HCEC 1CT (cell line): ENCODE measurements at regions not wholly inside any gene's neighbourhood (a gene's known extent, or its start where the extent isn't known, plus 50 kb on each side); places are given as distances from the start of the nearest gene placed in this dataset.
"Not testable (repeated sequence)": the region's sequence is repeated elsewhere in the genome, so short reads cannot be mapped to it uniquely, and the experiment has no call there.

ENCODE experiments used
- DNase-seq: peaks from one replicate; pipeline ENCODE4 v3.0.0-alpha.2; 2017

DNA sequence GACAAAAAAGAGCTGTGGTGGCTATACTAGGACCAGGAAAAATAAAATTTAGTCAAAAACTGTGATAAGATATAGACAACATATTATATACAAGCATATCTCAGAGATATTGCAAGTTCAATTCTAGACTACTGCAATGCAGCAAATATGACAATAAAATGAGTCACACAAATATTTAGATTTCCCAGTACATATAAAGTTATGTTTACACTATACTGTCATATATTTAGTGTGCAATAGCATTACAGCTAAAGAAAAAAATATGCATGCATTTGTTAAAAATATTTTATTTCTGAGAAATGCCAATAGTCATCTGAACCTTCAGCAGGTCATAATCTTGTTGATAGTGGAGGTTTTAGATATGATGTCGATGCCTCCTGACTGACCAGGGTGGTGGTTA is 72.1 kb downstream of the AKR1C4 start:
- peak; percentile 78 for DNase-seq

DNA sequence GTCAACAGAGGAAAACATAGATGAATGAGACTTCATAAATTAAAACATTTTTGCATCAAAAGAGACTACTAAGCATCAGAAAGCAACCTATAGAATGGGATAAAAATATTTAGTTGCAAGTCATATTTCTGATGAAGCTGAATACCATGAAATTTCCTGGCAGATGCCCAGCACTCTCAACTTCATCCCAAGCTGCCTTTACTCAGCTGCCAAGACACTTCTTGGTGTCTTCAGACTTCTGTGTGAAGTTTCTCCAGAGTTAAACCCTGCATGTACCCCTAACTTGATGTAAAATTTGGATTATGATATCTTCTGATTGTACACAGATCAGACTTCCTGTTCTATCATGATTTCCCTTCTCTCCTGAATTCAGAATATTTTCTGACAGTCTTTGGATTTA is 73.2 kb downstream of the AKR1C4 start:
- no peak for DNase-seq

DNA sequence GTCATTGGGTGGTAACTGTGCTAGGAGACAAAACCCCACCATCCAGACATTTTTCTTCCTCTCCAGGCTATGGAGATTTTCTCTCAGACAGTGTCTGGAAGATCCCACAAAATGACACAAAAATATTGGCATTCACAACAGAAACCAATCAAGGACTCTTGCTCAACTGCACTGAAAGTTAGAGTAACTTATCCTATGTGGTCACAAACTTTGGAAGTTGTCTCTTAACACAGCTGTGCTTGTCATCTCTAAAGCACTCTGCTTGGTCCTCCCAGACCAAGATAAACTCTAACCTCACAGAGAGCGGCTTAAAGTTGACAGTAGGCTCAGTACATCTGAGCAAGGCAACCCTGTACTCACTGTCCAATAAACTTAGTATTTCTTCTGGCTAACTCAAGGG is 74.9 kb downstream of the AKR1C4 start:
- DNase-seq: no peak

DNA sequence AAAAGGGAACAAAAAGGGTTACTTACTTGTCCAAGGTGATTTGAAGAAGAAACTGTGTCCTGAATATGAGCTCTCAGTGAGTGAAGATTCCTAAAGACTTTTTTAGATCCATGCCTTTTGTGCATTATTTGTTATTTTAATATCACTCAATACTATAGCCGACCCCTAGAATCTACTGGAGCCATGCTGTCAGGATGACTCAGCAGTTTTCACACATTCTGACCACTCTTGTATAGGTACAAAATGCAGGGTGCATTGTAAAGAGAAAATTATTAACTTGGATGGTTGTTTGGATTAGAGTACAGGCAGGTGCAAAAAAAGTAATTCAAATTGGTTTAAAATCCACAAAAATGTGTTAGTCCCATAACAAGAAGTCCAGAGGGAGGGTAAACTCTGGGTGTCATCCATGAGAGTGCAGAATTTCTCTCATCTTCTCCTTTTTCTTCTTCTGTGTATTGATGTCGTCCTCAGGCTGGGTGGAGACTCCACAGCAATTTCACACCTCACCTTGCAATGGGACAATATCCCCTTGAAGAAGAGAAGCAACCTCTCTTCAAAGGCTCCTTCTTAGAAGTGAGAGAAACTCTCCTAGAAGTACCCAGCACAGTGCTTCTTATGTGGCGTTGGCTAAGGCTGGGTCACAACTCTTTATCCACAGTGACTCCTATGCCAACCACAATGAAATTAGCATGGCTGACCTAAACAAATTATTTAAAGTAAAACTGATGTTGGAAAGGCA is 75.6 kb downstream of the AKR1C4 start:
- no peak for DNase-seq

DNA sequence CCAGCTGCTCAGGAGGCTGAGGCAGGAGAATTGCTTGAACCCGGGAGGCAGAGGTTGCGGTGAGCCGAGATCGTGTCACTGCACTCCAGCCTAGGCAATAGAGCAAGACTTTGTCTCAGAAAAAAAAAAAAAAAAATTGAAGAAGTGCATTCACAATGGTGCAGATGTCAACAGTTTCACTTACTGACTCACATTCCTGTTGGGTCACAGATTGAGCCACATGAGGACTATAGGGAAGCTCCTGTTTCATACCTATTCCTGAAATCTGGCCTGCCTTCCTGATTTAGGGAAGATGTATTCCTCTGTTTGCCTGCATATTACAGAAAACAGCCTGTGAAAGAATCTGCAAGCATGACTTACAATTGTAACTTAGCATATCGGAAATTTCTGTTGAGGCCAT is 78.2 kb downstream of the AKR1C4 start:
- no peak for DNase-seq

DNA sequence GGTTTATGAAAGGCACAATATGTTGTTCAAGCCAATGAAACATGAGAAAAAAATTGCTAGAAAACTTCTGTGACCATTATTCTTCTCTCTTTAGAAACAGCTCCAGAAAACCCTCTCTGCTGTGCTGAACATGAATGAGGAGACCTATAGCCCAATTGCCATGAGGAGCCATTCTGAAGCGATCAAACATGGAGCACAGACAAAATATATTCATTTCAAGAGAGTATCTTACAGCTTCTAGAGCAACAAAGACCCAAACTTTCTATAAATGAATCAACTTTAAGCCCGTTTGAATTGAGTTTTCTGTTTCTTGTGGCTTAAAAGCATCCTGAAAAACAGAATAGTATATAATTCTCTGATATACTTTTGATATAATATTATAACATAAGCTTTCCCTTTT is 83.4 kb upstream of the UCN3 start:
- no peak for DNase-seq

DNA sequence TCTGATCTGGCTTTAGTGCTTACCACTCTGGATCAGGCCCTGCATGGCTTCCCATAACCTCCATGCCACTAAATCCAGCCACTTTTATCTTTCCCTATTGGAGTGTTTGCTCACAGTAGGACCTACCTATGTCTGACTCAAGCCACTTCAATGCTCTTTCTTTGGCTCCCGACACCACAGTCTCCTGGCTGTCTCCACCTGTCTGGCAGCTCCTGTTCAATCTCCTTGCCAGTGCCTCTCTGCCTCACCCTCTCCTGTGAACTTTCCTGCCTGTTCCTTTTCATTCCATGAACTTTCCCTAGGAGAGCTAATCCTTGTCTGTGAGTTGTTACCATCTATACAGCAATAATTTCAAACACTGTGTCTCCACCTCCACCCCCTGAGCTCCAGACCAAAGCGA is 82.6 kb upstream of the UCN3 start:
- no peak for DNase-seq

DNA sequence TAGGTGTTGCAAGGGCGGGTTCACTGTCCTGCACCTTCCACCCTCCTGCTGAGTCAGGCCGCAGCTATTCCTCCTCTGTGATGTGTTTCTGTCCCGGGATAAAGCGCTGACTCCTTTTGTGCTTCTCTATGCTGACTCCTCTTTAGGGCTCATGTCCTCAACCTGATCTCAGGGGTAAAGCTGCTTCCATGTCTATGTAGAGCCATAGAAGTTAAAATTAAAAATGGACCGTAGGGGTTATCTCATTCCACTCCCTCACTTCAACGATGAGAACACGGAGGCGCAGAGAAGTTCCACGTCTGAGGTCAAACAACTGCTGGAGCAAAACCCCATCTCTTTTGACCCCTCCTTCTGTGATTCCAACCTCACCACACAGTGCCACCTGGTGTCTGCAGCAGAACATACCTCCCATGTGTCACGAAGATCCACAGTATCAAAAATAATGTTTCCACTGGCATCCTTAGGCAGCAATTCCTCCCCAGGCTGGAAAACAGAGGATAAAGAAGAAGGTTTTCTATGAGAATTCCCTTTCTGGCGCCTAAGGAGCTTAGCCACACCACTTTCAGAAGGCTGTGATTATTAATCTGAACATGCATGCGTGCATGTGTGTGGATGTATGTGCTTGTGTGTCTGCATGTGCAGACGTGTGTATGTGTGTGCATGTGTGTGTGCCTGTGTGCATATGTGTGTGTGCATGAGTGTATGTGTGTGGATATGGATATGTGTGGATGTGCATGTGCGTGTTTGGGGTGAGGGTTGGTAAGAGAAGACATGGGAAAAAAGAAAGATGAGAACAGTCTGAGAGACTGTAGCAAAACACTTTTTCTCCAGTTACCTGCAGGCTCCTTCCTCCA is 81.2 kb upstream of the UCN3 start:
- peak; percentile 53 for DNase-seq

DNA sequence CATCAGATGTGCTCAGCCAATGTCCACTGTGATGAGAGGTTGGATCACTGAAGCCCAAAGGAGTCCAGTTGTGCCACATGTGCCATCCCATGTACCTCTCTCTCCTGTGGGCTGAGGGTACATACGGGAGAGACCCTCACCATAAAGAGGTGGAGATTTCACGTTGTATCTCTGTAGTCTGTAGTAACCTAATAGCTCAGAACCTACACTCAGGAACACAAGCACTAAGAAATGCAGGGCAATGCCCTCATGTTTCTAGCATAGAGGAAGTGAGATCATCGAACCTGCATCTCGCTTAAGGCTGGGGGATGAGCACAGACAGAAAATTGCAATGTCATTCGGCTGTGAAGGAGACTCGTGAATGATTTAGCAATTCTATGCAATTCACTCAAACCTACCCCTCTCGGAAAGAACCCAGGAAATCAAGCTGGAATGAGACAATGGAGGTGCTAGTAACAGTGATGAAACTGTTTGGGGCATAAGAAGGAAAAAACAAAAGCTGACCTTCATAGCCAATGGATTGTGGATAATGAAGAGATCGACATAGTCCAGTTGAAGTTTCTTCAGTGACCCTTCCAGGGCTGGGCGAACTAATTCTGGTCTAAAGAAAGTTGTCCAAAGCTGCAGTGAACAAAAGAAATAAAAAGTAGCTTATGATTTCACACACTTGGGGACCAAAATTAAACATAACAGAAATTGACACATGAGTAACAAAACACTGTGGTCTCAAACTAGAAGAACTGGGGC is 80.3 kb upstream of the UCN3 start:
- DNase-seq: peak; percentile 26

DNA sequence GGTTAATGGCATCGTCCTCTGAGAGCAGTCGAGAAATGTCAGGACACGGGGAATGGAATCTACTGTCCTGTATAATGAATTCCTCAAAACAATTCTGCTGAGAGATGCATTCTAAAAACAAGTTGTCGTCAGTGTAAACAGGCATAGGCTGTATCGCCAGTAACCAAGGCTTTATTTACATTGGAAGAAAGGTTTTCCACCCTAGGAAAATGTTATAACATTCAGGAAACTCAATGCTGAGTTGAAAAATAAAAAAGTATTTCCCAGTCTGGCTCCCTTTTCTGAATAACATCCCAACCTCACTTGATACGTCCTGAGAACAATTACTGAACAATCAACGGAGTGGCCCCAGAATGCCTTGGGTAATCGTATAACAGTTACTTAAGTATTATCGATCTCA is 79.6 kb upstream of the UCN3 start:
- no peak for DNase-seq

DNA sequence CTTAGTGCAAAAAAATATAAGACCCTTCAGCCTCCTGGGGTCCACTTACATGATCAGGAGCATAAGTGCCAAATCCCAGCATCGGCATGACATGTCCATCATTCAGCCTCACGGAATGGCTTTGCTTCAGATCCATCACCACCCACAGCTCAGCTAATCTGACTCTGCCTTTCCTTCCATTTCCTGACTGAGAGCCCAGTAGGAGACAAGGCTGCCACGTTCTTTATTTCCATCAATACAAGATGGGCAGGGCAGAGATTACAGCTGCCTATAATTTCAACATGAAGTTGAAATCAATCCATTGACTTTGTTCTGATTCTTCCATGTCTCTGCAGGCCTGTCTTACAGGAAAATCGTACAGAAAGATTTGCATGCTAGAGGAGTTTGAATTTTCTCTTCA is 76.4 kb upstream of the UCN3 start:
- DNase-seq: no peak

DNA sequence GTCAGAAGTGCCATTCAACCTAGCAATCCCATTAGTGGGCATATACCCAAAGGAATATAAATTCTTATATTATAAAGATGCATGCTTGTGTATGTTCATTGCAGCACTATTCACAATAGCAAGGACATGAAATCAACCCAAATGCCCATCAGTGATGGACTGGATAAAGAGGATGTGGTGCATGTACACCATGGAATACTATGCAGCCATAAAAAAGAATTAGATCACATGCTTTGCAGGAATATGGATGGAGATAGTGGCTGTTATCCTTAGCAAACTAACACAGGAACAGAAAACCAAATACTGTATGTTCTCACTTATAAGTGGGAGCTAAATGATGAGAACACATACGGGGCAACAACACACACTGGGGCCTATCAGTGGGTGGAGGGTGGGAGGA is 75.5 kb upstream of the UCN3 start:
- not testable (repeated sequence) for DNase-seq

DNA sequence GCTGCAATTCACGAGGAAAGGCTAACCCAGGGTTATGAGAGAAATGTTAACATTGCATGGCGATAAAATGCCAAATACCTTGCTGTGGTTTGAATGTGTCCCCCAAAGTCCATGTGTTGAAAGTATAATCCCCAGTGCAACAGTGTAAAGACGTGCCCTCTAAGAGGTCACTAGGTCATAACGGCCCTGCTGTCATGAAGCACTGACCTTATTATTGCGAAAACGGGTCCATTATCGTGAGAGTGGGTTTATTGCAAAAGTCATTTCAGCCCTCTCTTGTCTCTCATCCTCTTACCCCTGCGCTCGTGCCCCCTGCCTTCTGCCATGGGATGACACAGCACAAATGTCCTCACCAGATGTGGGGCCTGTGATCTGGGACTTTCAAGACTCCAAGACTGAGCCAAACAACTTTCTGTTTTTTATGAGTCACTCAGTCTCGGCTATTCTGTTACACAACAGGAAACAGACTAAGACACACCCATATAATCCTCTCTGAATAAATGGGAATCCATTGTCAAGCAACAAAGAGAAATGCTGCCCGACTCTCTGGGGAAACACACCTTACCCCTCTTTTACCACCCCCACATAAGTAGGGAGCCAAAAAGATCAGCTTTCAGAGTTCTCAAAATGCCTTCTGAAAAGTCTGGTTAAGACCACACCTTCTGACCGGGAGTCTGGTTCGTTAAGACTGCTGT is 73.1 kb upstream of the UCN3 start:
- DNase-seq: peak; percentile 89

DNA sequence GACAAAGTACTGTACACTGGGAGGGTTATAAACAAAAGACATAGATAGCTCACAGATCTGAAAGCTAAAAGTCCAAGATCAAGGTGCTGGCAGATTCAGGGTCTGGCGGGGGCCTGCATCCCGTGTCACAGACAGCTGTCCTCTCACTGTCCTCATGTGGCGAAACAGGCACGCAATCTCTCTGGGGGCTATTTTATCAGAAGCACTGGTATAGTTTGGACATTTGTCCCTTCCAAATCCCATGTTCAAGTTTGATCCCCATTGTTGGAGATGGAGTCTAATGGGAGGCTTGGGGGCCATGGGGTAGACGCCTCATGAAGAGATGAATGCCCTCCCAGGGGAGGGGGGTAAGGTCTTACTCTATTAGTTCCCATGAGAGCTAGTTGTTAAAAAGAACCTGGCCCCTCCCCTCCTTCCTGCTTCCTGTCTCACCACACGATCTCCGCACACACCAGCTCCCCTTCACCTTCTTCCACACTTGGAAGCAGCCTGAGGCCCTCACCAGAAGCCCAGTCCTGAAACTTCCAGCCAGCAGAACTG is 72.5 kb upstream of the UCN3 start:
- DNase-seq: no peak

DNA sequence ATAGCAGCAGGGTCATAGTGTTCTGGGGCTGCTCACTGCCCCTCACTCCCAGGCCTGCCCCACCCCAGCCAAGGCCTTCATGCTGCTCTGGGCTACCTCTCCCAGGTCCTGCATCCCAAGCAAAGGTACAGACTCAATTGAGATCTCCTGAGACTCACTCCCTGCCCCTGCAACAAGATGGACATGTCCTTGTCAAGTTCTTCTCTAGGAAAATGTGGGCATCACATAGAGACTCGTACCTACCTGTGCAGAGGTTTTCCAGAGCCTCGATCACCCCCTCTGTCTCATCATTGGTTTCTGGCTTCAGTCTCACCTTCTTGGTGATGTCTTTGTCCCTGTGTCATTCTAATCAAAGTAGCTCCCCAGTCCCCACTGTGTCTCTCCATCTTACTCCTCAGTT is 71.8 kb upstream of the UCN3 start:
- not testable (repeated sequence) for DNase-seq

DNA sequence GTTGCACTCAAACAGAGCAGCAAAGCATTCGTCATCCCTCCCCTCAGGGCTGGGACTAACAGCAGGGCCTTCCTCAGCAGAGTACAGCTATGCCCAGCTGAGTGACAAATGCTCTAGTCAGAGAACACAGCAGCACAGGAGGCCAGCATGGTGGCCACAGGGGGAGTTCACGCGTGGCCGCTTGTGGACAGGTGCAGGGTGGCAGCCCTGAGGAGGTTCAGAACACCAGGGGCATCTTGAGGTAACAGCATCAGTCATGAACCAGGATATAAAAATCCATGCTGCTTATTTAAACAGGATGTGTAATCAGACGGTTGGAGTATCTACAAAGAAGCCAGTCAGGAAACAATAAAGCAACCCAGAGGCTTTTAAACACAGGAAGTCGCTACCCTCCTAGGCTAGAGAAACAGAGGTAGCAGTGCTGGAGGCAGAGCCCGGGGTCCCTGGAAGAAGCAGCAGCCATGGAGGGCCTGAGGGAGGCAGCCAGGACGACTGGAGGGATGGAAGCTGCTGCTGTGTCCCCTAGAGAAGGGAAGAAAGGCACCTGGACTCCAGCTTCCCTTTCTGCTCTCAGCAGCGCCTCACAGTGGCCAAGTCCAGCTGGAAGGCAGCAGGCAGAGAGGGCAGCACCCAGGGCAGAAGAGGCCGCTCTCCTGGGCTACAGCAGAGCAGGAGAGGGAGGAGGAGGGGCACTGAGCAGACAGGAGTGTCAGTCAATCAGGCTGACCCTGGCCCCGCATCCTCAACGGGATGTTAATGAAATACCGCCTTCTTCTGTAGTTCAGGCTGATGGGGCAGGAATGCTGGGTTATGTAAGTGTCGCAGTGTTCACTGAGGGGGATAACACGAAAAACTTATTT is 70.8 kb upstream of the UCN3 start:
- peak; percentile 48 for DNase-seq

DNA sequence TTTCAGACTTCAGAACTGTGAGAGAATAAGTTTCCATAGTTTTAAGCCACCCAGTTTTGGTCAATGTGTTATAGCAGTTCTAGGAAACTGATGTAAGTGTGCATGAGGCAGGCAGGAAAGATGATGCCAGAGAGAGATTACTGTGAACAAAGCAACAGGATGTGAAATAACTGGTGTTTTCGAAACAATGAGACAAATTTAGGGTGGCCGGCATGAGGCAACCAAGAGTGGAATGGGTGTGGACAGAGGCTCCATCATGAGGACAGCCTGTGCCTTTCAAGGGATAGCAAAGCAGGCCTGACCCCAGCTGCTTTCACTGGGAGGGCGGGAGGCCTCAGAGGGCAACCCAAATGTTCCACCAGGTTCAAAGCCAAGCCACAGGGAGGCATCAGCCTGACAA is 67.3 kb upstream of the UCN3 start:
- DNase-seq: peak; percentile 49

DNA sequence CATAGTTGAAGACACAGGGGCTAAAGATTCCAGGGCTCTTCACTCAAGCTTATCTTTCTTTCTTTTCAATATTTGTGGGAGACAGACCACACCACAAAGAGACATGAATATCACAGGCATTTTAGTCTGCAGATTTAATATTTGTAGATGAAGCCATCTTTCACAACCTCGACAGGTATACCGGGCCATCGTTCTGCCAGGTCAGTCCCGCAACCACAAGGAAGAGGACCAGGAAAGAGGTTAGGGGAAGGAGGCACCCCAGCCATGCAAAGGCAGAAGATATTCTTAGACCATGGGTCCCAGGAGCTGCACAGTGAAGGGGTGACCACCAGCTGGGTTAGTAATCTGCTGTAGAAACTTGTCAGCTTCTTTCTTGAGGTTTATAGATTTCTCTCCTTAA is 66.8 kb upstream of the UCN3 start:
- no peak for DNase-seq

DNA sequence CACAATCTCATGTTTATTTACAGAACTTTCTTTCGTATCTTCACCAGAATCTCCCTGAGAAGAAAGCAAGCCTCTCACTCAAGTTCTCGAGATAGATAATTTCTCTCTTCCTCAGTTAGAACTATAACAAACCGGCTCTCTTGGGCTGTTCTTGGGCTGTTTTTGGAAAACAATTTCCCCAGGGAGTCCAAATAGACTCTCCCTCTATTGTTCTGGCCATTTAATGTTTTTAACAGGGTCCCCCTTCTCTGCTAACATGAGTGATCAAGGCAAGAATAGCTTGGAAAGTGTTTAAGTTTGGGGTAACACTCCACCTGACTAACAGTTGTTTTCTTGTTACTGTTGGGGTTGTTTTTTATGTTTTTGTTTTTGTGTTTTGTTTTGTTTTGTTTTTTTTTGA is 64.8 kb upstream of the UCN3 start:
- no peak for DNase-seq

DNA sequence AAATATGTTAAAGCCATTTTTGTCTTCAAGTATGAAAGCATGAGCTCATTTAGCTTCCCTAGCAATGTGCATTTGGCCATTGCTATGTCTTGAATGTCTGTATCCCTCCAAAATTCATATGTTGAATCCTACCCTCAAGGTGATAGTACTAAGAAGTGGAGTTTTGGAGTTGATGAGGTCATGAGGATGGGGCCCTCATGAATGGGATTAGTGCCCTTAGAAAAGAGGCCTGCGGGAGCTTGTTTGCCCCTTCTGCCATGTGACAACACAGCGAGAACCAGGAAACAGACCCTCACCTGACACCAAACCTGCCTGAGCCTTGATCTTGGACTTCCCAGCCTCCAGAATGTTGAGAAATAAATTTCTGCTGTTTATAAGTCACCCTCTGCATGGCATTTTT is 61.3 kb upstream of the UCN3 start:
- no peak for DNase-seq

DNA sequence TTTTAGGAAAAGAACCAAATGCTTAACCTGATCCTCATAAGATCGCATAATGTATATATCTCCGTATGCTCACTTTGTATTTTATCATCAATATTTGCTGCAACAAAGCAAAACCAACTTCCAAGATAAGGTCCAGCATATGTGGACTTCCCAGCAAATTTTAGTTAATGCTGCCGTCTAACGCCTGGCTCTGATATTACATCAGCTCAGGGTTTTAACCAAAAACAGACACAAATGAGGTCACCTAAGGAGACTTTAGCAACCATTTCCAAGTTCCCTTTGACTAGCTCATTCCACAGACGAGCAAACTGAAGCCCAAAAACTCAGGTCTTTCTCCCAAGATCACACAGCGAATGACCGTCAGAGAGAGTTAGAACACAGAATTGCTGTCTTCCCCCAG is 59.4 kb upstream of the UCN3 start:
- no peak for DNase-seq

DNA sequence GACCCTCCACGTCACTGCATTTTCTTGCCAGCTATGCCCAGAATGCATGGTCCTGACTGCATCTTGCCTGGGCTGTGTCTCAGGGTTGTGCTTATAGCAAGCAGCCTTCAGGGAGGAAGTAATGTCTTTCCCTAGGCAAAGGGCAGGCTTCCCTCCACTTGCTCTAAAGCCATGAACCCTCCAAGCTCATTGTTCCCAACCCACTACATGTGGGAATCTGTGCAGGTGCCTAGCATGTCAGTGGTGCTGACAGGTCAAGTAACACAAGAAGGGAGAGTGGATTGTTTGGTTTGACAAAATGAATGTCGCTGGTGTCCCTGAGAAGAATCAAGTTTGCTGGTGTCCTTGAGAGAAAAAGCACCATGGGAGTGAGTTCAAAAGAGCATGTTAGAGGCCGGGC is 53.9 kb upstream of the UCN3 start:
- no peak for DNase-seq
